GM20000 (cell line): ENCODE measurements at regions not wholly inside any gene's neighbourhood (a gene's known extent, or its start where the extent isn't known, plus 50 kb on each side); places are given as distances from the start of the nearest gene placed in this dataset.
"Not testable (repeated sequence)": the region's sequence is repeated elsewhere in the genome, so short reads cannot be mapped to it uniquely, and the experiment has no call there.

Source experiments
- DNase-seq: peaks from one replicate; pipeline ENCODE4 v3.0.0; 2012; ENCODE audit warnings: low spot score
- TF ChIP-seq, protein P1 (sequence below): IDR thresholded peaks from 2 replicates; pipeline ENCODE4 v1.5.1; 2012; ENCODE audit warnings: mild to moderate bottlenecking, control low read depth; ENCODE audit errors: extremely low read depth, missing control alignments

DNA sequence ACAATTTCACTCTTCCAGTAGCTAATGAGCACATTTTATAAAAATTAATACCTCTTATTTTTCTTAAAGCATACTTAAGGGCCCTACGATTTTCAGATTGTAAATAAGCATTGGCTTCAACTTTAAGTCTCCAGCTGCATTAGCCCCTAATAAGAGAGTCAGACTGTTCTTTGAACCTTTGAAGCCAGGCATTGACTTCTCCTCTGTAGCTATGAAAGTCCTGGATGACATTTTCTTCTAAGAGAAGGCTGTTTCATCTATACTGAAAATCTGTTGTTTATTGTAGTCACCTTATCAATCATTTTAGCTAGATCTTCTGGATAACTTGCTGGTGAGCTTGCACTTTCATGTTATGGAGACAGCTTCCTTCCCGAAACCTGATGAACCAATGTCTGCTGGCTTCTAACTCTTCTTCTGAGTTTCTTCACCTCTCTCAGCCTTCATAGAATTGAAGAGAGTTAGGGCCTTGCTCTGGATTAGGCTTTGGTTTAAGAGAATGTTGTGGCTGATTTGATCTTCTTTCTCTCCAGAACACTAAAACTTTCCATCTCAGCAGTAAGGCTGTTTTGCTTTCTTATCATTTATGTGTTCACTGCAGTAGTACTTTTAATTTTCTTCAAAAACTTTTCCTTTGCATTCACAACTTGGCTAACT is 377.1 kb upstream of the RGS6 start:
- TF ChIP-seq, protein P1, sequence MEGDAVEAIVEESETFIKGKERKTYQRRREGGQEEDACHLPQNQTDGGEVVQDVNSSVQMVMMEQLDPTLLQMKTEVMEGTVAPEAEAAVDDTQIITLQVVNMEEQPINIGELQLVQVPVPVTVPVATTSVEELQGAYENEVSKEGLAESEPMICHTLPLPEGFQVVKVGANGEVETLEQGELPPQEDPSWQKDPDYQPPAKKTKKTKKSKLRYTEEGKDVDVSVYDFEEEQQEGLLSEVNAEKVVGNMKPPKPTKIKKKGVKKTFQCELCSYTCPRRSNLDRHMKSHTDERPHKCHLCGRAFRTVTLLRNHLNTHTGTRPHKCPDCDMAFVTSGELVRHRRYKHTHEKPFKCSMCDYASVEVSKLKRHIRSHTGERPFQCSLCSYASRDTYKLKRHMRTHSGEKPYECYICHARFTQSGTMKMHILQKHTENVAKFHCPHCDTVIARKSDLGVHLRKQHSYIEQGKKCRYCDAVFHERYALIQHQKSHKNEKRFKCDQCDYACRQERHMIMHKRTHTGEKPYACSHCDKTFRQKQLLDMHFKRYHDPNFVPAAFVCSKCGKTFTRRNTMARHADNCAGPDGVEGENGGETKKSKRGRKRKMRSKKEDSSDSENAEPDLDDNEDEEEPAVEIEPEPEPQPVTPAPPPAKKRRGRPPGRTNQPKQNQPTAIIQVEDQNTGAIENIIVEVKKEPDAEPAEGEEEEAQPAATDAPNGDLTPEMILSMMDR, result no peak
- DNase-seq, result no peak

DNA sequence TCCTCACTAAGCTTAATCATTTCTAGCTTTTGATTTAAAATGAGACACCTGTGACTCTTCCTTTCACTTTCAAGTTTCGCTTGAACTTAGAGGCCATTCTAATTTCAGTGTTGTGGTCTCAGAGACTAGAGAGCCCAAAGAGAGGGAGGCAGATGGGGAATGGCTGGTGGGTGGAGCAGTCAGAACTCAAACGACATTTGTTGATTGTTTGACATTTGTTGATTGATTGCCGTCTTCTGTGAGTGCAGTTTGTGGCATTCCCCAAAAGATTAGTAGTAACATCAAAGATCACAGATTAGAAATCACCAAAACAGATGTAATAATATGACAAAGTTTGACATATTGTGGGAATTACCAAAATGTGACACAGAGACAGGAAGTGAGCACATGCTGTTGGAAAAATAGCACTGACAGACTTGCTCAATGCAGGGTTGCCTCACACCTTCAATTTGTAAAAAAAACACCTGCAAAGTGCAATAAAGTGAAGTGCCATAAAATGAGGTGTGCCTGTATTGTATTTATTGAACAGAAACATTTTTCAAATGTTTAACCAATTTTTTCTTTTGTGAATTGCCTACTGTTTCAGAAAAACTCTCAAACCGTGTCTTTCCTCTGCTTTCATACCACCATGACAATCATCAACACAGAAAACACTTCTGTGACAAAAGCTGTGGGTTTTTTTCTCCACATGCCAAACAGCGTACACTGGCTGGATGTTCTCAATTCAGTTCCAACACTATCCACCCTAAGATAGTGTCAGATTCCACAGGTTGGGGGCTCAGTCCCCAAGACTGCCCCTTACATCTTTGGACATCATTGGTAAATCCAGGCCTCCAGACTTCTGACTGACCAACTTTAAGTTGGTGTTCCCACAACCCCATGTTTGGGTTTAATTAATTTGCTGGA is 376.3 kb upstream of the RGS6 start:
- TF ChIP-seq, protein P1, result no peak
- DNase-seq, result peak; percentile 59

DNA sequence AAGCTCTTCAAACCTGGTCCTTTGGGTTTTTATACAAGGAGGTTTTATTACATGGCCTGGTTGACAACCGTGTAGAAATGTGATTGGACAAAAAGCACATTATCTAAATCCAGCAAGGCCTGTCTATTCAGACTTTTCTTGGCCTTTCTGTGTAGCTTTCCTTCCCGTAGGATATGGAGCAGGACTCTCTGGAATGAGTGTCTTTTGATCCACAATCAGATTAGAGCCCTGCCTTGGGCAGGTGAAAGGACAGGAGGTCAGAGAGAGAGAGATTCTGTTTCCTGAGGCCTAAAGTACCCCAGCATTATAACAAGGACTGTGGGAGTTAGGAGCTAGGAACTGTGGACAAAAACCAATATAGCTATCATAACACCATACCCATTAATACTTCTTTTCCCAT is 375.5 kb upstream of the RGS6 start:
- DNase-seq, result no peak
- TF ChIP-seq, protein P1, result no peak

DNA sequence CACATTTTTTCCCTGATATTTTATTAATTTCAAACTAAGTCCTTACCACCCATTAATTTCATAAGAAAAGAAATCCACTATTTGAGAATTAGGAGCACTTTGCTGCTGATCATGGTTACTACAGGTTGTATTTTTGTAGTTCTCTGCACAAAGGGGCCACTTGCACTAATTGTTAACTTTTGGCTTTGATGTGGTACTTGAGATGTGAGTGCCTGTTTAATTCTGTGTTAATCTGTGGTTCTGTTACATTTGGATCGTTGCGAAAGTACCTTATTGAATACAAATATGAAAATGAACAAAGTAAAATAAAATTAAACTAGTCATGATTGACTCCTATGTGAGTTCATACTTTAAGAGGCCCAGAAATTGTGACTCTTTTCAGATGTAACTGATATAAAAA is 374.9 kb upstream of the RGS6 start:
- TF ChIP-seq, protein P1, result no peak

DNA sequence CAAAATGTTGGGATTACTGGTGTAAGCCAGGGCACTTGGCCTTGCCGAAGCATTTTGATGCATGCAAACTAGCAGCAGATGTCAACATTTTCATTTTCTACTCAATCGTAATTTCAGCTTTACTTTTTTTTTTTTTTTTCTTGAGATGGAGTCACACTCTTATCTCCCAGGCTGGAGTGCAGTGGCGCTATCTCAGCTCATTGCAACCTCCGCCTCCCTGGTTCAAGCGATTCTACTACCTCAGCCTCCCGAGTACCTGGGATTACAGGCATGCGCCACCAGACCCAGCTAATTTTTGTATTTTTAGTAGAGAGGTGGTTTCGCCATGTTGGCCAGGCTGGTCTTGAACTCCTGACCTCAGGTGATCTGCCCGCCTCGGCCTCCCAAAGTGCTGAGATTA is 373.3 kb upstream of the RGS6 start:
- not testable (repeated sequence) for DNase-seq

More for the DNA sequence above, 374.9 kb upstream of the RGS6 start:
- no peak for DNase-seq

DNA sequence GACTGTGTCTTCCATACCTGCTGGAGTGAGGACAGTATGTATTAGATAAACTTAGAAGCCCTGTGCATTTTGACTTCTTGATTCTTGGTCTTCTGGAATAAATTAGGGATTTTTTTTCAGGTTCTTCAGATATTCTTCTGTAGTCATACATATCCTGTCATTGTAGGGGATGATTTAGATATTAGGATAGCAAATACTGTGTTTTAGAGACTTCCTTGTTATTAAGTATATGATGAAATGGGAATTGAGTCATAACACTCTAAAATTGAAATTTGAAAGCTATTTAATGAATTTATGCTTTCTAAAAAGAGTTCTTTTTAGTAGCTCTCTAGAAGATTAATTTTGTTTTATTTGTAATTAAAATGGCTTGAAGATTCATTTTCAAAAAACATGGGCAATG is 371.5 kb upstream of the RGS6 start:
- DNase-seq, result no peak
- TF ChIP-seq, protein P1, result no peak

DNA sequence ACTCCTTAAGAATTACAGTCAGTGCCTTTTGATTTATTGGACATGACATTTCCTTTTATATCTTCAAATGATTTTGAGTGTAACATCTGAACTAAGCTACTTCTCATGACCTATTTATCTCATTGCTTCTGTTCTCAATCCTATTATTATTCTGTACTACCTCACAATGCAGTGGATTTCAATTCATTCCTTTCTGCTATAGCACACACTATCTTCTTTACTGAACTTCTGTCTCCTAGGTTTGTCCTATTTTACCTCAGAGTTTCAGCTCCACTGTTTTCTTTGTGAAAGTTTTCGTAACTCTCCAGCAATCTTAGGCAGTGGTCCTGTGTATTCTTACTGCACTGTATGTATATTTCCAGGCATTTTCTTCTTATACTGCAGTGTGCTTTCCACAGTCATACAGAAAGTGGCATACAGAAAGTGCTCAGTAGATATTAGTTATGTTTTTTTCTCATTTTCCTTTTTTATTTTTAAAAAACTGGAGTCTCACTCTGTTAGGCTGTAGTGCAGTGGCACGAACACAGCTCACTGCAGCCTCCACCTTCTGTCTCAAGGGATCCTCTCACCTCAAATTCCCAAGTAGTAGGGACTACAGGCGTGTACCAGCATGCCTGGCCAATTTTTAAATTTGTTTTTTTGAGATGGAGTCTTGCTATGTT is 368.6 kb upstream of the RGS6 start:
- DNase-seq, result no peak
- TF ChIP-seq, protein P1, result no peak
